ENCODE measurements at regions not wholly inside any gene's neighbourhood (a gene's known extent, or its start where the extent isn't known, plus 50 kb on each side); places are given as distances from the start of the nearest gene placed in this dataset.

- H3K27me3 ChIP-seq (ENCODE audit: insufficient read depth, low read length), result peaks cover 42% of the 10 kb centered on the region
- no peak for TF ChIP-seq CTCF (IDR thresholded peaks at IDR 0.05; ENCODE audit: extremely low read depth, low read depth, low read length)
- no peaks in the 10 kb centered on the region for H4K20me1 ChIP-seq (ENCODE audit: insufficient read depth, low read length)
- H3K27ac ChIP-seq (ENCODE audit: low read depth, low read length), result no peak overlapping the region
- no peaks in the 10 kb centered on the region for H3K36me3 ChIP-seq (ENCODE audit: insufficient read depth, low read length)
- H3K4me1 ChIP-seq (ENCODE audit: insufficient read depth, low read length), result no peaks in the 10 kb centered on the region
- no peak overlapping the region for H3K4me3 ChIP-seq (ENCODE audit: insufficient read depth, low read length)
- no peaks in the 10 kb centered on the region for H3K79me2 ChIP-seq (ENCODE audit: insufficient read depth, low read length)
- no peak overlapping the region for H2AFZ ChIP-seq (ENCODE audit: low read length)
- H3K4me2 ChIP-seq (ENCODE audit: insufficient read depth, low read length), result no peak overlapping the region
- DNase-seq (ENCODE audit: insufficient read length, low spot score, missing footprints), result no peak
- no peaks in the 10 kb centered on the region for H3K9me3 ChIP-seq (ENCODE audit: low read depth, low read length)
Observed at GRCh38 chr12:3925621-3926020, 52.4 kb upstream of the PARP11 start.

GRCh38 chr12:3924761-3925160, 51.6 kb upstream of the PARP11 start:
- no peaks in the 10 kb centered on the region for H3K36me3 ChIP-seq (ENCODE audit: insufficient read depth, low read length)
- no peak overlapping the region for H3K4me3 ChIP-seq (ENCODE audit: insufficient read depth, low read length)
- no peaks in the 10 kb centered on the region for H3K9me3 ChIP-seq (ENCODE audit: low read depth, low read length)
- no peaks in the 10 kb centered on the region for H4K20me1 ChIP-seq (ENCODE audit: insufficient read depth, low read length)
- no peaks in the 10 kb centered on the region for H3K4me1 ChIP-seq (ENCODE audit: insufficient read depth, low read length)
- H3K27ac ChIP-seq (ENCODE audit: low read depth, low read length), result no peak overlapping the region
- no peak for TF ChIP-seq CTCF (IDR thresholded peaks at IDR 0.05; ENCODE audit: extremely low read depth, low read depth, low read length)
- no peak overlapping the region for H2AFZ ChIP-seq (ENCODE audit: low read length)
- DNase-seq (ENCODE audit: insufficient read length, low spot score, missing footprints), result no peak
- peaks cover 47% of the 10 kb centered on the region for H3K27me3 ChIP-seq (ENCODE audit: insufficient read depth, low read length)
- H3K79me2 ChIP-seq (ENCODE audit: insufficient read depth, low read length), result no peaks in the 10 kb centered on the region
- H3K4me2 ChIP-seq (ENCODE audit: insufficient read depth, low read length), result no peak overlapping the region

GRCh38 chr12:3923021-3923420, 49.8 kb upstream of the PARP11 start:
- peaks cover 53% of the 10 kb centered on the region for H3K27me3 ChIP-seq (ENCODE audit: insufficient read depth, low read length)
- peaks cover 2% of the 10 kb centered on the region for H3K4me1 ChIP-seq (ENCODE audit: insufficient read depth, low read length)
- no peak overlapping the region for H3K4me3 ChIP-seq (ENCODE audit: insufficient read depth, low read length)
- no peak overlapping the region for H3K4me2 ChIP-seq (ENCODE audit: insufficient read depth, low read length)
- no peaks in the 10 kb centered on the region for H3K79me2 ChIP-seq (ENCODE audit: insufficient read depth, low read length)
- no peak for TF ChIP-seq CTCF (IDR thresholded peaks at IDR 0.05; ENCODE audit: extremely low read depth, low read depth, low read length)
- H4K20me1 ChIP-seq (ENCODE audit: insufficient read depth, low read length), result no peaks in the 10 kb centered on the region
- H2AFZ ChIP-seq (ENCODE audit: low read length), result no peak overlapping the region
- no peak overlapping the region for H3K27ac ChIP-seq (ENCODE audit: low read depth, low read length)
- H3K36me3 ChIP-seq (ENCODE audit: insufficient read depth, low read length), result no peaks in the 10 kb centered on the region
- no peaks in the 10 kb centered on the region for H3K9me3 ChIP-seq (ENCODE audit: low read depth, low read length)
- no peak for DNase-seq (ENCODE audit: insufficient read length, low spot score, missing footprints)

Measured in osteoblast (primary cell).